Activated CD8-positive, alpha-beta memory T cell treated with anti-CD3 and anti-CD28 coated beads for 24 hours (primary cell): ENCODE measurements at regions not wholly inside any gene's neighbourhood (a gene's known extent, or its start where the extent isn't known, plus 50 kb on each side); places are given as distances from the start of the nearest gene placed in this dataset.
A peak's percentile ranks its signal among the peaks of the same experiment; 100 is the strongest.
"Not testable (repeated sequence)": the region's sequence is repeated elsewhere in the genome, so short reads cannot be mapped to it uniquely, and the experiment has no call there.

Experiments
- DNase-seq: peaks from one replicate; pipeline ENCODE4 v3.0.0-alpha.2; 2020

- DNase-seq = no peak
Measured at GRCh38 chr10:131033166-131034085, 278.1 kb downstream of the TCERG1L start.

GRCh38 chr10:131034451-131034850, 277.1 kb downstream of the TCERG1L start:
- peak; percentile 30 for DNase-seq

- DNase-seq = no peak
Measured at GRCh38 chr10:131035779-131036178, 275.7 kb downstream of the TCERG1L start.

GRCh38 chr10:131038056-131038455, 273.5 kb downstream of the TCERG1L start:
- no peak for DNase-seq

- no peak for DNase-seq
Measured at GRCh38 chr10:131041031-131041430, 270.5 kb downstream of the TCERG1L start.

GRCh38 chr10:131041441-131041840, 270.1 kb downstream of the TCERG1L start:
- peak; percentile 1 for DNase-seq

- DNase-seq = not testable (repeated sequence)
Measured at GRCh38 chr10:131042015-131042414, 269.5 kb downstream of the TCERG1L start.
